Heart right ventricle (tissue), 16 donors: ENCODE measurements at regions not wholly inside any gene's neighbourhood (a gene's known extent, or its start where the extent isn't known, plus 50 kb on each side); places are given as distances from the start of the nearest gene placed in this dataset.

Experiments
- ATAC-seq, 8 donors: fragments of 200-7000 bp; cut with Tn5 transposase; one replicate each; pipeline ENCODE4 v1.9.1; 2020; ENCODE audit warnings: mild to moderate bottlenecking in 8 of 8, moderate library complexity in 8 of 8, moderate number of reproducible peaks in 1 of 8
- DNase-seq, 2 donors: peaks; one replicate each; pipeline ENCODE4 v3.0.0-alpha.2; 2020
- H3K27ac ChIP-seq, 10 donors: fragments of 200-600 bp; sonication (generic) in 2 of 10; one replicate each; pipeline versions ENCODE4 v1.5.0 to v1.8.0; 2020 to 2022; ENCODE audit warnings: mild to moderate bottlenecking in 3 of 10
- H3K27me3 ChIP-seq, 7 donors: fragments of 200-600 bp; one replicate each; pipeline ENCODE4 v1.8.0; 2021 to 2022; ENCODE audit warnings: mild to moderate bottlenecking in 2 of 7
- H3K36me3 ChIP-seq, 9 donors: fragments of 200-600 bp; sonication (generic) in 1 of 9; one replicate each; pipeline versions ENCODE4 v1.5.0 to v1.8.0; 2020 to 2022; ENCODE audit warnings: mild to moderate bottlenecking in 2 of 9
- H3K4me1 ChIP-seq, 9 donors: fragments of 200-600 bp; sonication (generic) in 1 of 9; one replicate each; pipeline versions ENCODE4 v1.5.0 to v1.8.0; 2020 to 2022; ENCODE audit warnings: mild to moderate bottlenecking in 4 of 9
- H3K4me3 ChIP-seq, 10 donors: fragments of 200-600 bp; sonication (generic) in 2 of 10; one replicate each; pipeline versions ENCODE4 v1.5.0 to v1.8.0; 2020 to 2022; ENCODE audit warnings: mild to moderate bottlenecking in 7 of 10, moderate library complexity in 2 of 10
- H3K9me3 ChIP-seq, 11 donors: fragments of 200-600 bp in 10 of 11; sonication (generic) in 2 of 11; one replicate each; pipeline versions ENCODE4 v1.5.0 to v1.8.0; 2013 to 2022; ENCODE audit warnings: mild to moderate bottlenecking in 2 of 11, control low read depth in 1 of 11, moderate library complexity in 1 of 11
- CTCF ChIP-seq, 9 donors: fragments of 200-600 bp; sonication (generic) in 2 of 9; IDR thresholded peaks; one replicate each; pipeline versions ENCODE4 v1.5.0 to v1.8.0; 2021 to 2022; ENCODE audit warnings: antibody characterized with exemption in 9 of 9, mild to moderate bottlenecking in 5 of 9, moderate library complexity in 1 of 9
- WGBS, 2 donors: extraction: QIAGEN DNeasy Blood & Tissue Kit; methylation state at CpG; one replicate each; pipeline ENCODE4 v1.1.7; 2013; ENCODE audit warnings: inconsistent platforms in 1 of 2; 5-methylcytosine and 5-hydroxymethylcytosine counted together
- intact Hi-C, 10 donors: fragments of 100-400 bp; cut with DNase I; formaldehyde crosslinking; loops; one replicate each; pipeline versions ENCODE4 v1.11.1 to v1.14.2; 2022
- donor health status: Arrhythmogenic right ventricular cardiomyopathy.
- donor health status: ischemic (EF 13 %, LVEDD 7.1; RV severe dilation, severe dysfunction).
- donor health status: healthy with polysubstance abuse.
- donor health status: DM: no; HTN: yes; CAD: no.
- donor health status: DM: no; HTN: no; CAD: no.
- donor health status: ischemic (EF 25% LVEDD 6.9; RV normal size, moderate dysfunction).
- donor health status: ischemic (EF 25% LVEDD 5.7; RV mildly dilated, moderate dysfunction).
- donor health status: healthy.
- donor health status: DM: yes; HTN: yes; CAD: no.
- donor health status: Ischemic cardiomyopathy.
- donor health status: ischemic (EF 35%, LVEDD 5.7; RV mildly dilated, moderate dysfunction).
- donor health status: nonischemic (EF 11% LVEDD 7.7; RV severe dilation, severe dysfunction).
- donor health status: DM: yes; HTN: yes; CAD: no.
- donor health status: PGD.
- donor health status: ischemic (EF 29% LVEDD 5.4; RV normal size, mild dysfunction).
- donor health status: nonischemic (EF 23%, LVEDD 6.1; RV moderate dilation, normal function).

GRCh38 chr9:119963258-119963797, 594.1 kb upstream of the BRINP1 start:
- peak in 1 of 8 donors; percentile 26 for ATAC-seq
- H3K27ac ChIP-seq = peak overlapping the region in 2 of 10 donors; percentile 10 to 26
- intact Hi-C loops = loop anchor here in 3 of 10 donors (10.0 kb wide), 2 partner anchors 409 to 511 kb away; no protein-coding TSS in a partner anchor
- WGBS, 2 donors = 33 to 34% methylated on average over 4 of the region's 4 CpGs
- DNase-seq = no peak
- peaks cover 0 to 2% (median 0%) of the 10 kb centered on the region in 11 donors for H3K9me3 ChIP-seq
- peaks cover 0 to 9% (median 0%) of the 10 kb centered on the region in 7 donors for H3K27me3 ChIP-seq
- H3K4me3 ChIP-seq = no peak overlapping the region
- no peak for TF ChIP-seq CTCF (IDR thresholded peaks at IDR 0.05)
- H3K36me3 ChIP-seq = no peaks in the 10 kb centered on the region
- peaks cover 0 to 14% (median 7%) of the 10 kb centered on the region in 9 donors for H3K4me1 ChIP-seq

- Histone ChIP-seq H3K9me3 (no peaks in the 10 kb centered on the region), H3K27me3 (peaks cover 0 to 8% (median 1%) of the 10 kb centered on the region in 7 donors), H3K36me3 (no peaks in the 10 kb centered on the region), H3K4me3 (no peak overlapping the region), H3K27ac (no peak overlapping the region), H3K4me1 (peaks cover 0 to 14% (median 7%) of the 10 kb centered on the region in 9 donors)
- ATAC-seq = no peak
- TF ChIP-seq CTCF (IDR thresholded peaks at IDR 0.05) = peak in 8 of 9 donors; percentile 26 to 75 (median 56)
- intact Hi-C loops = loop anchor here in 3 of 10 donors (10.0 kb wide), 2 partner anchors 407 to 513 kb away; no protein-coding TSS in a partner anchor
- peak in 1 of 2 donors; percentile 29 for DNase-seq
- WGBS, 2 donors = 31 to 36% methylated on average over 19 of the region's 19 CpGs
Measured at GRCh38 chr9:119961774-119962424, 592.7 kb upstream of the BRINP1 start.

- no peak for TF ChIP-seq CTCF (IDR thresholded peaks at IDR 0.05)
- Histone ChIP-seq H3K9me3 (no peaks in the 10 kb centered on the region), H3K27ac (peak overlapping the region in 1 of 10 donors; percentile 42), H3K27me3 (peaks cover 0 to 8% (median 4%) of the 10 kb centered on the region in 7 donors), H3K4me3 (no peak overlapping the region), H3K4me1 (peaks cover 0 to 14% (median 7%) of the 10 kb centered on the region in 9 donors), H3K36me3 (no peaks in the 10 kb centered on the region)
- intact Hi-C loops = loop anchor here in 3 of 10 donors (10.0 kb wide), 3 partner anchors 385 to 515 kb away; no protein-coding TSS in a partner anchor
- DNase-seq (peak in 1 of 2 donors; percentile 14), ATAC-seq (peak in 3 of 8 donors; percentile 12 to 55 (median 39))
- 66 to 72% methylated on average over 6 of the region's 6 CpGs for WGBS, 2 donors
Measured at GRCh38 chr9:119959846-119960545, 590.8 kb upstream of the BRINP1 start.

- Histone ChIP-seq H3K36me3 (no peaks in the 10 kb centered on the region), H3K27me3 (peaks cover 0 to 5% (median 4%) of the 10 kb centered on the region in 7 donors), H3K27ac (peak overlapping the region in 1 of 10 donors; percentile 31), H3K9me3 (peaks cover 0 to 3% (median 0%) of the 10 kb centered on the region in 11 donors), H3K4me3 (no peak overlapping the region), H3K4me1 (no peaks in the 10 kb centered on the region)
- no peak for DNase-seq
- 60 to 69% methylated on average over 2 of the region's 2 CpGs for WGBS, 2 donors
- TF ChIP-seq CTCF (IDR thresholded peaks at IDR 0.05) = no peak
- no peak for ATAC-seq
- intact Hi-C loops = loop anchor here in 1 of 10 donors (10.0 kb wide), 1 partner anchor 389 kb away; no protein-coding TSS in a partner anchor
Measured at GRCh38 chr9:119956111-119956510, 586.9 kb upstream of the BRINP1 start.
